GM19467 (cell line): ENCODE measurements at regions not wholly inside any gene's neighbourhood (a gene's known extent, or its start where the extent isn't known, plus 50 kb on each side); places are given as distances from the start of the nearest gene placed in this dataset.

Experiments used
- ATAC-seq: cut with Tn5 transposase; IDR thresholded peaks from one replicate; pipeline ENCODE4 v1.9.1; 2021; ENCODE audit warnings: mild to moderate bottlenecking, moderate library complexity; ENCODE audit not compliant: unreplicated experiment

GRCh38 chr1:101098327-101098726, 72.7 kb upstream of the DPH5 start:
- ATAC-seq, result no peak

GRCh38 chr1:101089613-101090338, 64.2 kb upstream of the DPH5 start:
- no peak for ATAC-seq

GRCh38 chr1:101088431-101088830, 62.8 kb upstream of the DPH5 start:
- no peak for ATAC-seq

GRCh38 chr1:101086783-101087182, 61.2 kb upstream of the DPH5 start:
- no peak for ATAC-seq

GRCh38 chr1:101081496-101082488, 56.2 kb upstream of the DPH5 start:
- ATAC-seq, result no peak

- no peak for ATAC-seq
These were observed 55.3 kb upstream of the DPH5 start for GRCh38 chr1:101080859-101081258.

- ATAC-seq, result no peak
These were observed 53.8 kb upstream of the DPH5 start for GRCh38 chr1:101079341-101079740.

- ATAC-seq, result no peak
These were observed 52.3 kb upstream of the DPH5 start for GRCh38 chr1:101077849-101078248.

- no peak for ATAC-seq
These were observed 50.3 kb upstream of the DPH5 start for GRCh38 chr1:101075926-101076325.
